HG02973 (cell line): ENCODE measurements at regions not wholly inside any gene's neighbourhood (a gene's known extent, or its start where the extent isn't known, plus 50 kb on each side); places are given as distances from the start of the nearest gene placed in this dataset.

Experiments
- ATAC-seq: cut with Tn5 transposase; IDR thresholded peaks from one replicate; pipeline ENCODE4 v1.9.1; 2021; ENCODE audit warnings: moderate library complexity; ENCODE audit not compliant: unreplicated experiment

DNA sequence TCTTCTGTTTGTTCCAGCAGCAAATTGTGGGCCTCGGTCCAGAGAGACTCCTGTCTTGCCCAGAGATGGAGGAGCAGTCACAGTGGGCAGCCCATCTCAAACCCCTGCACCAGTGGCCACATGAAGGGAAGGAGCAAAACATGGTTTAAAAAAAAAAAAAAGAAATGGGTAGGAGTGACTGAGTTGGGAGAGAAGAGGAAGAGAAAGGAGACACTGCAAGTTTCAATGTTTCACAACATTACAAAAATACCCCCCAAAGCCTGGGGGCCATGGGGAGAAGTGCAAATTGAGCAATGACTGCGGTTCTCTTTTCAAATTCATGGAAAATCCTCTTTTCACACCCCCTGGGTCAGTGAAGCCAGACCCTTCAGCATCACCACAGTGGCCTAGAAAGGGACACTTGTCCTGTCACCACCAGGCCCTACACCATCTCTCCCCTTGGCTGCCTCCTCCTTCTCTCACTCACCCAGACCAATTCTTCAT lies 117.1 kb downstream of the ZFP36L2 start:
- no peak for ATAC-seq

- ATAC-seq = no peak
These were observed 118.7 kb downstream of the ZFP36L2 start for GRCh38 chr2:43107679-43108078.

GRCh38 chr2:43106559-43107527 lies 119.6 kb downstream of the ZFP36L2 start:
- no peak for ATAC-seq

- ATAC-seq = peak; percentile 45
These were observed 120.5 kb downstream of the ZFP36L2 start for GRCh38 chr2:43105586-43106558.

GRCh38 chr2:43104763-43105162 lies 121.6 kb downstream of the ZFP36L2 start:
- ATAC-seq = no peak

GRCh38 chr2:43104106-43104505 lies 122.3 kb downstream of the ZFP36L2 start:
- ATAC-seq = no peak

DNA sequence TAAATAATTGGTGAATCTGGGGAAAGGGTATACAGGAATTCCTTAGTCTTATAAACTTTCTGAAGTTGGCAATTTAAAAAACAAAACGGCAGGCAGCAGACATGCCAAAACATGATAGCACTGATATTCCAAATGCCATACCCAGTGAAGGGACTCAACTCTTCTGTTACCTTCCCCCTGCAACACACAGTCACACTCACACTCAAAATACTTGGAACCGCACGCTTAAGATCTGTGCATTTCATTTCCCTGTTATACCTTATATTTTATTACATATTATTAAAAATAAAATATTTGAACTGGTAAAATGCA lies 123.4 kb downstream of the ZFP36L2 start:
- no peak for ATAC-seq

GRCh38 chr2:43102366-43103092 lies 123.9 kb downstream of the ZFP36L2 start:
- no peak for ATAC-seq

- ATAC-seq = no peak
These were observed 124.7 kb downstream of the ZFP36L2 start for GRCh38 chr2:43101751-43102150.

DNA sequence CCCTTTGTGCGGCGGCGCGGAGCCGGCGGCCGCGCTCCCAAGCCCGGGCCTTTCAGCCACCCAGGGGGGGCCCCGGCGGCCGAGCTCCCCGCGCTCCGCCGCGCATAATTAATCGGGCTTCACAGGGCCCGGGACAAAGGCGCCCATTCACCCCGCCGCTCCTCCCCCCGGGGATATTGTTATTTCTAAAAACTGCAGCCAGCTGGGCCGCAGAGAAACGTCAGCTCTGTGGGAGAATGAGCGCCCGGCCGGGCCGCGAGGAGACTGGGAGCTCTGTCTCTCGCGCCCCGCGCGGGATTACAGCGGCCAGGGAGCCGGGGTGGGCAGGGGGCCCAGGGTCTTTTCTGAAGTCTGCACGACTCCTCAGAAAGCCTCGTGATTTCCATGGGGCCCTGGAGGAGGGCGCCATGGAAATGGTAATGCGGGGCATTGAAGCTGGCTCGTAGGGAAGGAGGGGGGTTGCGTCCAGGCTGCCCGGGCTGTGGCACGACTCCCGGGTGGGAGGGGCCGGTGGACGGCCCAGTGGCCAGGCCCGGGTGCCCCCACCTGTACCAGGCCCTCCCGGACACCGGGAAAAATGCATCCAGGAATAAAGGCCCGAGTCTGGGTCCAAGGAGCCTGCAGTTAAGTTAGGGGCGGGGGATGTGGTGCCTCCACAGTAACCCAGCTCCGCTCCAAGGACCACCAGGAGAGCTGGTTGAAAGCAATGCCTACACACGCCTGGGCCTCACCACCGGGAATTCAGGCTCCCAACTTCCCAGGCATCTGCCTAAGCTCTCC lies 125.3 kb downstream of the ZFP36L2 start:
- ATAC-seq = no peak

DNA sequence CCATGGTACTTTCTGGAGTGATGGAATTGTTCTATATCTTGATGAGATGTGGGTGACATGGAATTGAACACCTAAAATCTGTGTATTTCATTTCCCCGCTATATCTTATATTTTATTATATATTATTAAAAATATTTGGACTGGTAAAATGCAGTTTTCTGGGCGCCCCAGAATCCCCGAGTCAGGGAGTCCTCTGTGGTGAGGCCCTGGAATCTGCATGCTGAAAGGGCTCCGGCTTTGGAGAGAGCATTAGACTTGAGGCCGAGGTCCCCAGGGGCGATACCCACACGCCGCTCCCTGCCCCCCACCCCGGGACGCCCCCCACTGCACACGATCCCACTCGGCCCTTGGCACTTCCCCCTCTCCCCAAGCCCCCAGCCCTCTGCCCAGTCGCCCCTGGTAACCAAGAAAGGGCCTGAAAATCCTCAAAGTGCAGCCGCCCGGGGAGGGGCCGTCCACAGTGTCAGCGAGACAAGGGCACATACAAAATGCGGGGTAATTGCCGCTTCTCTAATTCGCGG lies 126.0 kb downstream of the ZFP36L2 start:
- no peak for ATAC-seq

- ATAC-seq = no peak
These were observed 126.6 kb downstream of the ZFP36L2 start for GRCh38 chr2:43099797-43100196.

- no peak for ATAC-seq
These were observed 127.9 kb downstream of the ZFP36L2 start for GRCh38 chr2:43098539-43098938.

GRCh38 chr2:43097644-43098408 lies 128.6 kb downstream of the ZFP36L2 start:
- no peak for ATAC-seq

GRCh38 chr2:43095533-43096295 lies 130.7 kb downstream of the ZFP36L2 start:
- no peak for ATAC-seq

DNA sequence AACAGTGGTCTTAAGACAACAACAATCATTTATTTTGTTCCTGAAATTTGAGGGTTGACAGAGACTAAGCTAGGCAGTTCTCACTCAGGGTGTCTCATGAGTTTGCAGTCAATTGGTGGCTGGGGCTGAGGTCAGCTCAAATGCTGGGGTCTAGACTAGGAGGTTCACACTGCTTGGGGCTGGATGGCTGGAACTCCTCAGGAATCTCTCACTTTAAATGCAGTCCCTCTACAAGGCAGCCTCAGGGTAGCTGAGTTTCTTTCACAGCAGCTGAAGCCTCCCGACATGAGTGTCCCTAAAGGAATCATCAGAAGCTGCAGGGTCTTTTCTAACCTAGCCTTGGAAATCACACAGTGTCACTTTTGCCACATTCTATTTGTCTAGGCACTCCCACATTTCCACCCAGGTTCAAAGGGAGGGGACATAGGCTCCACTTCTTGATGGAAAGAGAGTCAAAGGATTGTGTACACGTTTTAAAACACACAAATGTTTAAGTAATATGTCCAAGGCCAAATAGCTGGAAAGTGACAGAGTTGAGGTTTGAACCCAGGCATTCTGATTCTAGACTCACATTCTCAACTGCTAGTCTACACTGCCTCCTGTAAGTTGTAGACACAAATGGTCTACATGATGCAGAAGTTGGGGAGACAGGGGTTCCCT lies 133.8 kb downstream of the ZFP36L2 start:
- no peak for ATAC-seq

- no peak for ATAC-seq
These were observed 136.1 kb downstream of the ZFP36L2 start for GRCh38 chr2:43090317-43090716.
